ENCODE measurements at regions not wholly inside any gene's neighbourhood (a gene's known extent, or its start where the extent isn't known, plus 50 kb on each side); places are given as distances from the start of the nearest gene placed in this dataset.

- Histone ChIP-seq H3K4me1 (ENCODE audit: insufficient read depth, low read length, poor library complexity, severe bottlenecking) (peaks cover 8% of the 10 kb centered on the region), H3K79me2 (ENCODE audit: insufficient read depth, low read depth, low read length) (no peaks in the 10 kb centered on the region), H3K9me2 (ENCODE audit: insufficient read depth, low read length) (no peaks in the 10 kb centered on the region), H3K4me3 (ENCODE audit: low read depth, low read length, poor library complexity, severe bottlenecking) (no peak overlapping the region), H3K27ac (ENCODE audit: low read depth, low read length, poor library complexity, severe bottlenecking) (no peak overlapping the region), H3K36me3 (ENCODE audit: insufficient read depth, low read length) (no peaks in the 10 kb centered on the region), H2AFZ (ENCODE audit: low read length) (no peak overlapping the region), H3K9me3 (ENCODE audit: low read length) (no peaks in the 10 kb centered on the region), H3K4me2 (ENCODE audit: low read length) (no peak overlapping the region), H4K20me1 (ENCODE audit: insufficient read depth, low read length) (no peaks in the 10 kb centered on the region)
- intact Hi-C loops (cut with micrococcal nuclease; ENCODE audit: unreplicated experiment), result no loop called here
- ChIA-PET POLR2A (interaction anchor here (0.7 kb wide), 2 partner anchors 22 to 80 kb away, joined by 3 to 5 read pairs; no protein-coding TSS in a partner anchor), CTCF (ENCODE audit: unreplicated experiment) (no interaction called here)
- BruUV-seq (replicated peaks), result no TSS peak
- DNase-seq (ENCODE audit: low spot score), result no peak
- TF ChIP-seq, protein P1, sequence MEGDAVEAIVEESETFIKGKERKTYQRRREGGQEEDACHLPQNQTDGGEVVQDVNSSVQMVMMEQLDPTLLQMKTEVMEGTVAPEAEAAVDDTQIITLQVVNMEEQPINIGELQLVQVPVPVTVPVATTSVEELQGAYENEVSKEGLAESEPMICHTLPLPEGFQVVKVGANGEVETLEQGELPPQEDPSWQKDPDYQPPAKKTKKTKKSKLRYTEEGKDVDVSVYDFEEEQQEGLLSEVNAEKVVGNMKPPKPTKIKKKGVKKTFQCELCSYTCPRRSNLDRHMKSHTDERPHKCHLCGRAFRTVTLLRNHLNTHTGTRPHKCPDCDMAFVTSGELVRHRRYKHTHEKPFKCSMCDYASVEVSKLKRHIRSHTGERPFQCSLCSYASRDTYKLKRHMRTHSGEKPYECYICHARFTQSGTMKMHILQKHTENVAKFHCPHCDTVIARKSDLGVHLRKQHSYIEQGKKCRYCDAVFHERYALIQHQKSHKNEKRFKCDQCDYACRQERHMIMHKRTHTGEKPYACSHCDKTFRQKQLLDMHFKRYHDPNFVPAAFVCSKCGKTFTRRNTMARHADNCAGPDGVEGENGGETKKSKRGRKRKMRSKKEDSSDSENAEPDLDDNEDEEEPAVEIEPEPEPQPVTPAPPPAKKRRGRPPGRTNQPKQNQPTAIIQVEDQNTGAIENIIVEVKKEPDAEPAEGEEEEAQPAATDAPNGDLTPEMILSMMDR (conservative IDR thresholded peaks at IDR 0.05; ENCODE audit: low read length), result no peak
Measured at GRCh38 chr1:79667166-79667565, 660.6 kb upstream of the ADGRL4 start.

DNA sequence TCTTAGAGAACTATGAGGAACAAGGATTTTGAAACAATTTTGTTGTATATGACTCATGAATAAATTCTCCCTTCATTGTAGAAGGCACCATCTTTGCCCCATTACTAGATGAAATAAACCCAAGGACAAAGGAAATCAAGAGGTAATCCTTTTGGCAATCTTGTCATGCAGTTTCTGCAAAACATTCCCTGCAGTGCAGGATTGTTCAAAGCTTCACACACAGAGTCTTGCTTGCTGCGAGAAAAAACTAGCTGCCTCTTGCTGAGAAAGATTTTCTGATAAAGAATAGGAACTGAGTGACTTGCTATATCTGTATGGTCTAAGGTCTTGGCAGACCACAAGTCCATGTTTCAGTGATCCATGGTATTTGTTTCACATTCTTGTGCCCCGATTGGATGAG is 657.4 kb upstream of the ADGRL4 start:
- intact Hi-C loops (cut with micrococcal nuclease; ENCODE audit: unreplicated experiment), result no loop called here
- H3K36me3 ChIP-seq (ENCODE audit: insufficient read depth, low read length), result no peaks in the 10 kb centered on the region
- no peak for TF ChIP-seq EZH2phosphoT487 (IDR thresholded peaks at IDR 0.05; ENCODE audit: borderline replicate concordance, low read depth, low read length)
- TF ChIP-seq, protein P1 (conservative IDR thresholded peaks at IDR 0.05; ENCODE audit: low read length), result no peak
- peaks cover 8% of the 10 kb centered on the region for H3K4me1 ChIP-seq (ENCODE audit: insufficient read depth, low read length, poor library complexity, severe bottlenecking)
- H2AFZ ChIP-seq (ENCODE audit: low read length), result peak overlapping the region; percentile 29; the same call in 1 of the 2 replicates
- ChIA-PET CTCF (ENCODE audit: unreplicated experiment) (no interaction called here), POLR2A (interaction anchor here (0.6 kb wide), 1 partner anchor 51 kb away, joined by 3 read pairs; no protein-coding TSS in a partner anchor)
- H3K79me2 ChIP-seq (ENCODE audit: insufficient read depth, low read depth, low read length), result no peaks in the 10 kb centered on the region
- H3K9me3 ChIP-seq (ENCODE audit: low read length), result 0 out of 2 replicates have a peak, but pooled peaks cover 5% of the 10 kb centered on the region
- no peaks in the 10 kb centered on the region for H3K9me2 ChIP-seq (ENCODE audit: insufficient read depth, low read length)
- no peak overlapping the region for H3K4me3 ChIP-seq (ENCODE audit: low read depth, low read length, poor library complexity, severe bottlenecking)
- H3K27ac ChIP-seq (ENCODE audit: low read depth, low read length, poor library complexity, severe bottlenecking), result no peak overlapping the region
- H4K20me1 ChIP-seq (ENCODE audit: insufficient read depth, low read length), result no peaks in the 10 kb centered on the region
- H3K4me2 ChIP-seq (ENCODE audit: low read length), result no peak overlapping the region
- BruUV-seq (replicated peaks), result no TSS peak
- DNase-seq (ENCODE audit: low spot score), result no peak

DNA sequence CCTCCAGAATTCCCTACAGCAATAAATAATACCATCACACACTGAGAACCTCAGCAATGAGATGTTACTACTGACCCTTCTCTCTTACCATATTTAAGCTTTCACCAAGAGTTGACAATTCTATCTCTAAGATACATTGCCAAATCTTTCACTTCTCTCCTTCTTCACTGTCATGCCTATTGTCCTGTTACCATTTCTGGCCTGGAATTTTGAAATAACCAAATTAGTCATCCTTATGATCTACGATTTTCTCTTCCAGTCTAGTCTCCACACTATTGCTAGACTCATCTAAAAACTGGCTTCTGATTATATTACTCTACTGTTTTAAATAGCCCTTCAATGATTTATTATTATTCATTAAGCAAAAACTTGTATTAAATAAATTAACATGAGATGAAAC is 656.1 kb upstream of the ADGRL4 start:
- H3K9me3 ChIP-seq (ENCODE audit: low read length), result 0 out of 2 replicates have a peak, but pooled peaks cover 5% of the 10 kb centered on the region
- no peak overlapping the region for H3K4me2 ChIP-seq (ENCODE audit: low read length)
- no TSS peak for BruUV-seq (replicated peaks)
- TF ChIP-seq EZH2phosphoT487 (IDR thresholded peaks at IDR 0.05; ENCODE audit: borderline replicate concordance, low read depth, low read length), result no peak
- TF ChIP-seq, protein P1 (conservative IDR thresholded peaks at IDR 0.05; ENCODE audit: low read length), result no peak
- H3K79me2 ChIP-seq (ENCODE audit: insufficient read depth, low read depth, low read length), result no peaks in the 10 kb centered on the region
- no peak overlapping the region for H3K27ac ChIP-seq (ENCODE audit: low read depth, low read length, poor library complexity, severe bottlenecking)
- DNase-seq (ENCODE audit: low spot score), result no peak
- H3K36me3 ChIP-seq (ENCODE audit: insufficient read depth, low read length), result no peaks in the 10 kb centered on the region
- POLR2A ChIA-PET, result no interaction called here
- H4K20me1 ChIP-seq (ENCODE audit: insufficient read depth, low read length), result no peaks in the 10 kb centered on the region
- H3K9me2 ChIP-seq (ENCODE audit: insufficient read depth, low read length), result no peaks in the 10 kb centered on the region
- H2AFZ ChIP-seq (ENCODE audit: low read length), result no peak overlapping the region
- H3K4me1 ChIP-seq (ENCODE audit: insufficient read depth, low read length, poor library complexity, severe bottlenecking), result peaks cover under 1% of the 10 kb centered on the region
- intact Hi-C loops (cut with micrococcal nuclease; ENCODE audit: unreplicated experiment), result no loop called here
- CTCF ChIA-PET (ENCODE audit: unreplicated experiment), result no interaction called here
- no peak overlapping the region for H3K4me3 ChIP-seq (ENCODE audit: low read depth, low read length, poor library complexity, severe bottlenecking)
